ENCODE measurements at regions not wholly inside any gene's neighbourhood (a gene's known extent, or its start where the extent isn't known, plus 50 kb on each side); places are given as distances from the start of the nearest gene placed in this dataset.

GRCh38 chr17:71316176-71316897 lies 804.5 kb upstream of the SOX9 start:
- no peak for DNase-seq

GRCh38 chr17:71320009-71320796 lies 800.6 kb upstream of the SOX9 start:
- no peak for DNase-seq

GRCh38 chr17:71325117-71325516 lies 795.7 kb upstream of the SOX9 start:
- DNase-seq = no peak

GRCh38 chr17:71325886-71326285 lies 794.9 kb upstream of the SOX9 start:
- no peak for DNase-seq

GRCh38 chr17:71327376-71328059 lies 793.3 kb upstream of the SOX9 start:
- DNase-seq = no peak

GRCh38 chr17:71329310-71330098 lies 791.3 kb upstream of the SOX9 start:
- DNase-seq = no peak

- no peak for DNase-seq
These were observed 790.8 kb upstream of the SOX9 start for GRCh38 chr17:71330099-71330375.

- no peak for DNase-seq
These were observed 789.0 kb upstream of the SOX9 start for GRCh38 chr17:71331754-71332325.

GRCh38 chr17:71334048-71334751 lies 786.6 kb upstream of the SOX9 start:
- no peak for DNase-seq

- DNase-seq = no peak
These were observed 785.6 kb upstream of the SOX9 start for GRCh38 chr17:71335212-71335611.

GRCh38 chr17:71337938-71338337 lies 782.9 kb upstream of the SOX9 start:
- no peak for DNase-seq

- DNase-seq = no peak
These were observed 782.4 kb upstream of the SOX9 start for GRCh38 chr17:71338396-71338795.

- DNase-seq = no peak
These were observed 781.6 kb upstream of the SOX9 start for GRCh38 chr17:71339206-71339605.

GRCh38 chr17:71342737-71343136 lies 778.1 kb upstream of the SOX9 start:
- DNase-seq = no peak

GRCh38 chr17:71349908-71350600 lies 770.8 kb upstream of the SOX9 start:
- no peak for DNase-seq

- no peak for DNase-seq
These were observed 760.5 kb upstream of the SOX9 start for GRCh38 chr17:71360301-71360700.

GRCh38 chr17:71361656-71362450 lies 759.0 kb upstream of the SOX9 start:
- no peak for DNase-seq

- no peak for DNase-seq
These were observed 757.2 kb upstream of the SOX9 start for GRCh38 chr17:71363661-71364060.

- DNase-seq = no peak
These were observed 749.0 kb upstream of the SOX9 start for GRCh38 chr17:71371809-71372208.

- DNase-seq = no peak
These were observed 744.9 kb upstream of the SOX9 start for GRCh38 chr17:71375948-71376347.

GRCh38 chr17:71376933-71377332 lies 743.9 kb upstream of the SOX9 start:
- DNase-seq = no peak

Measured in stimulated activated CD8-positive, alpha-beta memory T cell treated with anti-CD3 and anti-CD28 coated beads, Interleukin-4, amount 100 ng/mL, for 48 hours (primary cell).